Cardiac muscle cell (in vitro differentiated cells and primary cell): ENCODE measurements at regions not wholly inside any gene's neighbourhood (a gene's known extent, or its start where the extent isn't known, plus 50 kb on each side); places are given as distances from the start of the nearest gene placed in this dataset.

Experiments used
- DNase-seq, 2 donors: peaks; one replicate each; pipeline versions ENCODE4 v3.0.0 to v3.0.0-alpha.2; 2010 to 2017; ENCODE audit warnings: low read depth in 1 of 2, low spot score in 1 of 2
- H3K27ac ChIP-seq: fragments of 200-600 bp; sonication (generic); 2 replicates; pipeline ENCODE4 v1.5.1; 2016
- H3K27me3 ChIP-seq: fragments of 200-600 bp; sonication (generic); 2 replicates; pipeline ENCODE4 v1.6.0; 2016; ENCODE audit warnings: control low read depth
- H3K36me3 ChIP-seq: fragments of 200-600 bp; sonication (generic); 2 replicates; pipeline ENCODE4 v1.5.1; 2016; ENCODE audit warnings: control low read depth
- H3K4me1 ChIP-seq: fragments of 200-600 bp; sonication (generic); 2 replicates; pipeline ENCODE4 v1.8.1; 2017; ENCODE audit warnings: low read depth, mild to moderate bottlenecking, mixed run types
- H3K4me3 ChIP-seq: fragments of 200-600 bp; sonication (generic); 2 replicates; pipeline ENCODE4 v1.5.1; 2016; ENCODE audit warnings: mild to moderate bottlenecking
- H3K9me3 ChIP-seq: fragments of 200-600 bp; sonication (generic); 2 replicates; pipeline ENCODE4 v1.5.1; 2017; ENCODE audit warnings: low read depth, mild to moderate bottlenecking, control low read depth
- TF ChIP-seq, protein P1 (sequence below): IDR thresholded peaks from 2 replicates; pipeline ENCODE4 v1.5.1; 2012; ENCODE audit warnings: low read depth, mild to moderate bottlenecking, low read length

DNA sequence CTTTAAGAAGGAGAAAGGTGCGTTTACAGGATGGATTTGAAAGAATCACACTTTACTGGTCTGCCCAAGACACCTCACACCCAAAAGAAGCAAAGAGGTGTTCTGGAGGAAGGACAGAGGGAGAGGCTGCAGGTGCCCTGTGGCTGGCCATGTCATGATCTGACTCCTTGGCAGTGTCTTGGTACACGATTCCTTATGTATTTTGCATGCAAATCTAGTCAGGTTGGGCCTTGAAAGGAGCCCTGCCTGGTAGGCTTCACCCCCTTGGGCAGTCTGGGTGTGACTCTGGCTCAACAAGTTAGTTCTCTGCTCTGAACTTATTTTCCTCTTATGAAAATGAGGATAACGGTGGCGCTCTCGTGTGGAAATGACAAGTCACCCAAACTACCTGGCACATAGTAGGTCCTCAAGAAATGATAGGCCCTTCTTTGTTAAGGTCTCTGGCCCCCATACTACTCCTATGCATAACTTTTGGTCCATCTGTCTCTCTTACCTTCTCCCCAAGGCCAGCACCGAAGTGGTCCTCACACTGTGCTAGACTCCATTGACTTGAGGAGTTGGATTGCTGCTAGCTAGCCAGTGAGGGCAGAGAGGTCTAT lies 212.5 kb downstream of the SEMA6A start:
- DNase-seq: no peak
- no peak overlapping the region for H3K27ac ChIP-seq
- peaks cover 39% of the 10 kb centered on the region for H3K4me1 ChIP-seq
- H3K36me3 ChIP-seq: no peaks in the 10 kb centered on the region
- no peaks in the 10 kb centered on the region for H3K27me3 ChIP-seq
- TF ChIP-seq, protein P1, sequence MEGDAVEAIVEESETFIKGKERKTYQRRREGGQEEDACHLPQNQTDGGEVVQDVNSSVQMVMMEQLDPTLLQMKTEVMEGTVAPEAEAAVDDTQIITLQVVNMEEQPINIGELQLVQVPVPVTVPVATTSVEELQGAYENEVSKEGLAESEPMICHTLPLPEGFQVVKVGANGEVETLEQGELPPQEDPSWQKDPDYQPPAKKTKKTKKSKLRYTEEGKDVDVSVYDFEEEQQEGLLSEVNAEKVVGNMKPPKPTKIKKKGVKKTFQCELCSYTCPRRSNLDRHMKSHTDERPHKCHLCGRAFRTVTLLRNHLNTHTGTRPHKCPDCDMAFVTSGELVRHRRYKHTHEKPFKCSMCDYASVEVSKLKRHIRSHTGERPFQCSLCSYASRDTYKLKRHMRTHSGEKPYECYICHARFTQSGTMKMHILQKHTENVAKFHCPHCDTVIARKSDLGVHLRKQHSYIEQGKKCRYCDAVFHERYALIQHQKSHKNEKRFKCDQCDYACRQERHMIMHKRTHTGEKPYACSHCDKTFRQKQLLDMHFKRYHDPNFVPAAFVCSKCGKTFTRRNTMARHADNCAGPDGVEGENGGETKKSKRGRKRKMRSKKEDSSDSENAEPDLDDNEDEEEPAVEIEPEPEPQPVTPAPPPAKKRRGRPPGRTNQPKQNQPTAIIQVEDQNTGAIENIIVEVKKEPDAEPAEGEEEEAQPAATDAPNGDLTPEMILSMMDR: no peak
- no peaks in the 10 kb centered on the region for H3K9me3 ChIP-seq
- no peak overlapping the region for H3K4me3 ChIP-seq

DNA sequence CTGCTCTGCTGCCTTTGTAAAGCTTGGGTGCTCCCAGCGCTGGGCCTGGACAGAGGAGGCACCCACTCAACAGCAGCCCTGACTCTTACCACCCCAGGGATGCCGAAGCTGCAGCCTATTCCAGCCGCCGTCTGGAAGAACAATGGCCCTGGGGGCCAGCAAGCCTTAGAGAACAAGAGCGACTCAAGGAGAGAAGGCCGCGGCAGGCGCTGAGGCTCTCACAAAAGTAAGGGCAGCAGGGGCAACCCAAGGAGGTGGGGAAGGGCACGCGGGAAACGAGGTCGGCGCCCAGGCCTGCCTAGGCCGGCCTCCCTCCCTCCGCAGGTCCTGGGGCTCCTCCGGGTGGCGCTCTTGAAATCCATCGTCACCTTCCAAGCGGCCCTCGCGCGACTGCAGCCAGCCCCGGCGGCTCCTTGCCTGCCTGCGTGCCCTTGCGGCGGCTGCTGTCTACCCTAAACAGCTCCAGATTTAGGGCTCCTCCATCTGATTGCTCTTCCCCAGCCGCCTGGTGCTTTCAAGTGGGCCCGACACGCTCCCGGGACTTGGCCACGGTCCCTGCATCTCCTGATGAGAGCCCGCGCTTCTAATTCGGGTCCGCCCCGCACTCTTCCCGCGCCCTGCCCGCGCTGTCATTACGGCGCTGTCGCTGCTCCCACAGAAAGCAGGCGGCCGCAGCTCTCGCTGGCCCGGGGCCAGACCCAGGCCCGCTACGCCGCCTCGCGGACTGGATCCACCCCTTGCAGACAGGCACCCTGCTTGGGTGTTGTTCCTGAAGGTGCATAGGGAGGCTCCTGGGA lies 213.3 kb downstream of the SEMA6A start:
- Histone ChIP-seq H3K9me3 (no peaks in the 10 kb centered on the region), H3K27ac (no peak overlapping the region), H3K4me1 (peaks cover 40% of the 10 kb centered on the region), H3K4me3 (peak overlapping the region; percentile 22), H3K36me3 (no peaks in the 10 kb centered on the region), H3K27me3 (no peaks in the 10 kb centered on the region)
- TF ChIP-seq, protein P1: peak; percentile 35
- peak; percentile 55 to 58 for DNase-seq

DNA sequence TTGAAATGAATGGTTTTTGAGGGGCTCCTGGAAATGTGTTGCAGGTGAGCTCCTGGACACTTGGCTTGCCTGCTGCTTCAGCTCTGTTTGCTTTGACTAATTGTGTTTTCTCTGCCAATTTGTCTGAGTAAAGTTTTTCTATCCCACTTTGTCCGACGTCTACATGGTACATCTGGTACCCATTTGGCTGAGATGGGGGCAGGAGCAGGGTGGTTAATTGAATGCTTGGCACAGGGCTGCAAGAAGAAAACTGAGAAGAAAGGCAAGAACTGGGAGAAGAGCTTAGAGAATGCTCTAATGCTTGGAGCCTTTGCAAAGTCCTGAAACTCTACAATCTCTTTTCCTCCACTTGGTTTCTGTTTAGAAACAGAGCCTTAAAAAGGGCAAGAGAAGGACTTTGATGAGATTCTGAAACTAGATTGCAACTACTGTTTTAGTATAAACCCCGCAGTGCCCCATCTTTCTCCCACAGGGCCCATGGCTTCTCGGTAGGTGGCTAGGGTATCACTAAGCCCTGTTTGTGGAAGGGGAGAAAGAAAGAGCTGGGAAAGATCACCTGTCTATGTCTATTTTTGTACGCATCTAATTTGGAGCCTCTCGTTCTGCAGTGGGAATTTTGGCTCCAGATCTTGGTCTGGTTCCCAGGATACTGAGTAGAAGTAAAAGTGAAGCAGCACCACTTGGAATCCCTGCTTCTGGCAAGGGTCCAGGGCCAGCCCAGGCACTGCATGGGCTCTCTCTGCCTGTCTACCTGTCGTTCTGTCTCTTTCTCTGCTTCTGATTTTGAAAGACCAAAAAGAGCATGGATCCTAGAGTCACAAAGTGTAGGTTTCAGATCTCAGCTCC lies 214.4 kb downstream of the SEMA6A start:
- DNase-seq: peak in 1 of 2 donors; percentile 64
- Histone ChIP-seq H3K4me1 (peaks cover 40% of the 10 kb centered on the region), H3K4me3 (no peak overlapping the region), H3K9me3 (no peaks in the 10 kb centered on the region), H3K36me3 (no peaks in the 10 kb centered on the region), H3K27ac (no peak overlapping the region), H3K27me3 (no peaks in the 10 kb centered on the region)
- TF ChIP-seq, protein P1: no peak

DNA sequence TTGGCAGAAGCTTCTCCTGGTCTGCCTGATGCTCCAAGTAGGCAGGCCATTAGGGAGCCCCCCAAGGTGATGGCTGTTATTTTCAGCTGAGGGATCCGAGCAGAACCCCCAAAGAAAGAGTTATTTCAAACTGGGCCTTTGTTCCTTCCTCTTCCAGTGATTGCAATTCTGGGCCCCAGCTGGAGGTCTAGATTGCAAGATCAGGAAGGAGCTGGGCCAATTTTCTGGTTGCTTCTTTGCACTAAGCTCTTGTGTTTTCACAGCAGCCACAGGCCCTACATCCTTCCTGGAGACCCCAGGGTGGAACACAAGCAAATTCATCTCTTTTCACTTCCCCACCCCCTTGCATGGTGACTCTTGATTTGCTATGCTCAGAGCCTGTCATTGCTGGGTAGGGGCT lies 215.0 kb downstream of the SEMA6A start:
- Histone ChIP-seq H3K9me3 (no peaks in the 10 kb centered on the region), H3K4me3 (no peak overlapping the region), H3K27me3 (no peaks in the 10 kb centered on the region), H3K27ac (no peak overlapping the region), H3K36me3 (no peaks in the 10 kb centered on the region), H3K4me1 (peaks cover 40% of the 10 kb centered on the region)
- DNase-seq: no peak
- TF ChIP-seq, protein P1: no peak

DNA sequence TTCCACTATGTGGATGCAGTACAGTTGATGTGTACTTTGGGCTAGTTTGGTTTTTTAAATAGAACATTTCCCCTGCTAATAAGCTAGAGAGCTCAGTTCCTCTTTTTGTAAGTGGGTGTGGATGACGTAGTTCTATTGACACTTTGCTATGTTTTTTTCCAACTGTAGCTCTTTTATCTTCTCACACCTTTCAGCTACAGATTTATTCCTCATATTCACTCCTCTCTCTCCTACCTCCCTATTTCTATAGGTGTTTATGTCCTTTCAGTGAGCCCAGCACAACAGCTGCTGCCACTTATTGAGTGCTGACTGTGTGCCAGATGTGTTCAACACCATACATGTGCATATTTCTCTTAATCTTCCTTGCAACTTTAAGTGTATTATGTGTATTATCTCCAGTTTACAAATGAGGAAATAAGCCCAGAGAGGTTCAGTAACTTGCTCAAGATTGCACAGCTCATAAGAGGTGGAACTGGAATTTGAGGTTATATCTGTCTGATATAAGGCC lies 215.7 kb downstream of the SEMA6A start:
- no peaks in the 10 kb centered on the region for H3K27me3 ChIP-seq
- no peaks in the 10 kb centered on the region for H3K9me3 ChIP-seq
- TF ChIP-seq, protein P1: no peak
- peaks cover 40% of the 10 kb centered on the region for H3K4me1 ChIP-seq
- H3K4me3 ChIP-seq: no peak overlapping the region
- no peaks in the 10 kb centered on the region for H3K36me3 ChIP-seq
- DNase-seq: no peak
- no peak overlapping the region for H3K27ac ChIP-seq
